SK-N-SH (cell line): ENCODE measurements at regions not wholly inside any gene's neighbourhood (a gene's known extent, or its start where the extent isn't known, plus 50 kb on each side); places are given as distances from the start of the nearest gene placed in this dataset.

ENCODE experiments used
- CTCF ChIP-seq: fragments of 200-600 bp; sonication (generic); IDR thresholded peaks from 2 replicates; pipeline ENCODE4 v1.6.1; 2017; ENCODE audit warnings: antibody characterized with exemption, mild to moderate bottlenecking, moderate library complexity
- EP300 ChIP-seq, 2 experiments: IDR thresholded peaks; 2 replicates each; pipeline versions ENCODE4 v1.4.0 to v1.6.1; 2012; ENCODE audit warnings: borderline replicate concordance in 1 of 2, low read depth in 1 of 2, low read length in 1 of 2
- EZH2phosphoT487 ChIP-seq: fragments of 200-600 bp; sonication (generic); IDR thresholded peaks from 2 replicates; pipeline ENCODE4 v1.6.1; 2017; ENCODE audit warnings: low read depth, mixed run types, mild to moderate bottlenecking, antibody characterized with exemption, moderate library complexity, borderline replicate concordance
- MAX ChIP-seq: IDR thresholded peaks from 2 replicates; pipeline ENCODE4 v1.4.0; 2012; ENCODE audit warnings: low read depth
- NFIC ChIP-seq: IDR thresholded peaks from 2 replicates; pipeline ENCODE4 v1.4.0; 2012; ENCODE audit warnings: borderline replicate concordance
- POLR2AphosphoS5 ChIP-seq: IDR thresholded peaks from 2 replicates; pipeline ENCODE4 v1.6.1; 2012; ENCODE audit warnings: low read depth, low read length
- RAD21 ChIP-seq: IDR thresholded peaks from 2 replicates; pipeline ENCODE4 v1.6.1; 2012; ENCODE audit warnings: mild to moderate bottlenecking, low read length
- SIN3A ChIP-seq: IDR thresholded peaks from 2 replicates; pipeline ENCODE4 v1.6.1; 2012; ENCODE audit warnings: low read depth, mild to moderate bottlenecking, low read length, moderate library complexity, borderline replicate concordance
- USF2 ChIP-seq: fragments of 150-350 bp; IDR thresholded peaks from 2 replicates; pipeline ENCODE4 v1.6.1; 2017; ENCODE audit warnings: antibody characterized with exemption, low read length, low read depth, borderline replicate concordance

GRCh38 chr15:66848116-66848515 is 146.1 kb downstream of the SMAD6 start:
- TF ChIP-seq SIN3A (no peak), CTCF (no peak), EP300 (IDR thresholded peaks at IDR 0.05; ENCODE audit: borderline replicate concordance in 1 of 2, low read depth in 1 of 2, low read length in 1 of 2) (no peak), NFIC (no peak), EZH2phosphoT487 (no peak), RAD21 (no peak), MAX (no peak), POLR2AphosphoS5 (no peak), USF2 (no peak)
